DOHH2 (cell line): ENCODE measurements at regions not wholly inside any gene's neighbourhood (a gene's known extent, or its start where the extent isn't known, plus 50 kb on each side); places are given as distances from the start of the nearest gene placed in this dataset.

Source experiments
- H3F3A ChIP-seq: fragments of 200-600 bp; sonication (generic), shearing (Covaris generic); 2 replicates; pipeline ENCODE4 v1.6.0; 2016; ENCODE audit warnings: antibody characterized with exemption, mild to moderate bottlenecking; ENCODE audit not compliant: control insufficient read depth, insufficient read depth
- H3K27ac ChIP-seq: fragments of 200-600 bp; sonication (generic); 2 replicates; pipeline ENCODE4 v1.5.1; 2014; ENCODE audit warnings: low read depth, mild to moderate bottlenecking, low read length, moderate library complexity
- H3K27me3 ChIP-seq: fragments of 200-600 bp; sonication (generic); 2 replicates; pipeline ENCODE4 v1.6.1; 2014; ENCODE audit warnings: mild to moderate bottlenecking, low read length, mixed read lengths; ENCODE audit not compliant: control insufficient read depth
- H3K36me3 ChIP-seq: fragments of 200-600 bp; sonication (generic); 2 replicates; pipeline ENCODE4 v1.6.1; 2014; ENCODE audit warnings: mild to moderate bottlenecking, low read length, moderate library complexity, mixed read lengths; ENCODE audit not compliant: control insufficient read depth
- H3K4me1 ChIP-seq: fragments of 200-600 bp; sonication (generic); 2 replicates; pipeline ENCODE4 v1.6.1; 2014; ENCODE audit warnings: mild to moderate bottlenecking, low read length, mixed read lengths; ENCODE audit not compliant: control insufficient read depth
- H3K4me2 ChIP-seq: fragments of 200-600 bp; sonication (generic); 2 replicates; pipeline ENCODE4 v1.6.0; 2014; ENCODE audit warnings: mild to moderate bottlenecking, low read length, moderate library complexity
- H3K4me3 ChIP-seq: fragments of 200-600 bp; sonication (generic); 2 replicates; pipeline ENCODE4 v1.5.1; 2014; ENCODE audit warnings: mild to moderate bottlenecking, low read length, mixed read lengths
- H3K79me2 ChIP-seq: fragments of 200-600 bp; sonication (generic); 2 replicates; pipeline ENCODE4 v1.6.1; 2014; ENCODE audit warnings: mild to moderate bottlenecking, low read length, mixed read lengths; ENCODE audit not compliant: control insufficient read depth
- H3K9me2 ChIP-seq: fragments of 200-600 bp; sonication (generic); replicated peaks from 2 replicates; pipeline ENCODE4 v1.6.1; 2014; ENCODE audit warnings: mild to moderate bottlenecking, low read length, mixed read lengths; ENCODE audit not compliant: control insufficient read depth
- H3K9me3 ChIP-seq: fragments of 200-600 bp; sonication (generic); 2 replicates; pipeline ENCODE4 v1.6.1; 2014; ENCODE audit warnings: antibody characterized with exemption, low read length, mixed read lengths; ENCODE audit not compliant: control insufficient read depth, insufficient read depth
- H4K20me1 ChIP-seq: fragments of 200-600 bp; sonication (generic); 2 replicates; pipeline ENCODE4 v1.6.0; 2014; ENCODE audit warnings: low read depth, mild to moderate bottlenecking, antibody characterized with exemption, low read length, moderate library complexity; ENCODE audit not compliant: control insufficient read depth, insufficient read depth
- EZH2phosphoT487 ChIP-seq: fragments of 200-600 bp; sonication (generic); IDR thresholded peaks from 2 replicates; pipeline ENCODE4 v1.6.1; 2017; ENCODE audit warnings: borderline replicate concordance, mild to moderate bottlenecking, antibody characterized with exemption, low read length, moderate library complexity, mixed read lengths
- TF ChIP-seq, protein P1 (sequence below): fragments of 200-600 bp; sonication (generic); IDR thresholded peaks from one replicate; pipeline ENCODE4 v1.5.1; 2014; ENCODE audit warnings: antibody characterized with exemption, mild to moderate bottlenecking, low read depth, low read length; ENCODE audit not compliant: poor library complexity, severe bottlenecking

DNA sequence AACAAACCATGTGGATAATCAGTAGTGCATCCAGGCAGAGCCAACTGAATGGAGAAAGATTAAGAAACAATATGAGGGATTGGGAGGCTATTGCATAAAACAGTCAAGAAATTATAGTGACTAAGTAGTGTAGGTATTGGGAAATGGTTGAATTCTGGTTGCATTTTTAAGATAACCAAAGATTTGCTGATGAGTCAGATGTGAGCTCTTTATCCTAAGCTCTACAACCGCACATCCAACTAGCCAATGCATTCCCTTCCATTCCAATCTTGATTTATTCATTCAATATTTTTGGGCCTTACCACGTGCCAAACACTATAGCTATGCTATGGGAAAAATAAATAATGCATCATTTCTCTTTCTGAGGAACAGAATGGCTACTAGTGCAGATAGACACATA is 524.5 kb upstream of the RGMB start:
- Histone ChIP-seq H3K79me2 (no peaks in the 10 kb centered on the region), H4K20me1 (no peaks in the 10 kb centered on the region), H3K9me2 (no peaks in the 10 kb centered on the region), H3K9me3 (no peaks in the 10 kb centered on the region), H3K4me2 (no peak overlapping the region), H3K27ac (no peak overlapping the region), H3K36me3 (no peaks in the 10 kb centered on the region), H3F3A (no peaks in the 10 kb centered on the region), H3K4me3 (no peak overlapping the region), H3K4me1 (no peaks in the 10 kb centered on the region), H3K27me3 (no peaks in the 10 kb centered on the region)
- no peak for TF ChIP-seq EZH2phosphoT487
- TF ChIP-seq, protein P1, sequence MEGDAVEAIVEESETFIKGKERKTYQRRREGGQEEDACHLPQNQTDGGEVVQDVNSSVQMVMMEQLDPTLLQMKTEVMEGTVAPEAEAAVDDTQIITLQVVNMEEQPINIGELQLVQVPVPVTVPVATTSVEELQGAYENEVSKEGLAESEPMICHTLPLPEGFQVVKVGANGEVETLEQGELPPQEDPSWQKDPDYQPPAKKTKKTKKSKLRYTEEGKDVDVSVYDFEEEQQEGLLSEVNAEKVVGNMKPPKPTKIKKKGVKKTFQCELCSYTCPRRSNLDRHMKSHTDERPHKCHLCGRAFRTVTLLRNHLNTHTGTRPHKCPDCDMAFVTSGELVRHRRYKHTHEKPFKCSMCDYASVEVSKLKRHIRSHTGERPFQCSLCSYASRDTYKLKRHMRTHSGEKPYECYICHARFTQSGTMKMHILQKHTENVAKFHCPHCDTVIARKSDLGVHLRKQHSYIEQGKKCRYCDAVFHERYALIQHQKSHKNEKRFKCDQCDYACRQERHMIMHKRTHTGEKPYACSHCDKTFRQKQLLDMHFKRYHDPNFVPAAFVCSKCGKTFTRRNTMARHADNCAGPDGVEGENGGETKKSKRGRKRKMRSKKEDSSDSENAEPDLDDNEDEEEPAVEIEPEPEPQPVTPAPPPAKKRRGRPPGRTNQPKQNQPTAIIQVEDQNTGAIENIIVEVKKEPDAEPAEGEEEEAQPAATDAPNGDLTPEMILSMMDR: no peak

DNA sequence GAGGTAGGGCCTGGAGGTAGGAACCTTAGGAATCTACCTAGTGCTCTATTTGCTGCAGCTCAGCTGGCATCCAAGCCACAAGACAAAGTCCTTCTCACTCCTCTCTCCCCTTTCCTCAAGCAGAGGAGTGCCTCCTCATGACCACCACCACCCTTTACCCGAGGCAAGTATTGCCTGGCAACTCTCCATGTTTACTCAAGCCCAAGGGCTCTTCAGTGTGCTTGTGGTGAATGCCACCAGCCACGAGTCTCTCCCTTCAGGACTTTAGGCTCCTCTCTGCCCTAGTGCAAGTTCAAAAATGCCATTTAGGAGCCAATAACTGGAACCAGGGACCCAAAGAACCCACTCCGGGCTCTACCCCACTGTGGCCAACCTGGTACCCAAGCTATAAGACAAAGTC is 514.5 kb upstream of the RGMB start:
- TF ChIP-seq EZH2phosphoT487: no peak
- TF ChIP-seq, protein P1: no peak
- H3K27me3 ChIP-seq: no peaks in the 10 kb centered on the region
- H3K36me3 ChIP-seq: no peaks in the 10 kb centered on the region
- H3K4me1 ChIP-seq: no peaks in the 10 kb centered on the region
- no peaks in the 10 kb centered on the region for H4K20me1 ChIP-seq
- H3K9me2 ChIP-seq: no peaks in the 10 kb centered on the region
- H3F3A ChIP-seq: no peaks in the 10 kb centered on the region
- H3K4me2 ChIP-seq: no peak overlapping the region
- no peaks in the 10 kb centered on the region for H3K79me2 ChIP-seq
- no peak overlapping the region for H3K27ac ChIP-seq
- H3K9me3 ChIP-seq: no peaks in the 10 kb centered on the region
- H3K4me3 ChIP-seq: no peak overlapping the region

DNA sequence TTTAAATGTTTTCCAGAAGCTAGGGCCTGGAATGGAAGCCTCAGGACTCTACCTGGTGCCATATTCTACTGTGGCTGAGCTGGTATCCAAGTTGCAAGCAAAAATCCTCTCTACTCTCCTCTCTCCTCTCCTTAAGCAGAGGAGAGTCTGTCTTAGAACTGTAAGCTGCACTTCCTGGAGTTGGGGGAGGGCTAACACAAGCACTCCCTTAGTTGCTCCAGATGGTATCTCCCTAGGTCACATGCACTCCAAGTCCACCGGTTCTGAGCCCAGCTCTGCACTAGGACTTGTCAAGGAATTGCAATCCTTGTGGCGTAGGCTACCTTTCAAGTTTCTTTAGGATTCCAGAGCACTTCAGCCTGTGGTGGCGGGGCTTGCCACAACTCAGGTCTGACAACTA is 513.9 kb upstream of the RGMB start:
- no peak overlapping the region for H3K4me2 ChIP-seq
- H3K9me2 ChIP-seq: no peaks in the 10 kb centered on the region
- no peaks in the 10 kb centered on the region for H3K9me3 ChIP-seq
- no peaks in the 10 kb centered on the region for H3F3A ChIP-seq
- no peaks in the 10 kb centered on the region for H3K27me3 ChIP-seq
- H3K36me3 ChIP-seq: no peaks in the 10 kb centered on the region
- no peaks in the 10 kb centered on the region for H4K20me1 ChIP-seq
- no peak overlapping the region for H3K4me3 ChIP-seq
- TF ChIP-seq EZH2phosphoT487: no peak
- TF ChIP-seq, protein P1: no peak
- H3K4me1 ChIP-seq: no peaks in the 10 kb centered on the region
- H3K27ac ChIP-seq: no peak overlapping the region
- no peaks in the 10 kb centered on the region for H3K79me2 ChIP-seq

DNA sequence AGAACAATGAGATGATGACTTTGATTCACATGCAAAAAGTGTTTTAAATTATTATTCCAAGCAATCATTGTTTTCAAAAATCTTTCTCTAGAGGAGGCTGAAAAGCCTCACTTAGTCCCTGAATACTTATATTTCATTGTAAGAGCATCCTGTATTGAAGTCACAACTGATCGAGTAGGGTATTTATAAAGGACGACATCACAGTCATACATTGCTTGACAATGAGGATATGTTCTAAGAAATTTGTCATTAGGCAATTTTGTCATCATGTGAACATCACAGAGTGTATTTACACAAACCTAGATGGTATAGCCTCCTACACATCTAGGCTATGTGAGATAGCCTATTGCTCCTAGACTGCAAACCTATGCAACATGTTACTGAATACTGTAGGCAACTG is 510.4 kb upstream of the RGMB start:
- no peak overlapping the region for H3K4me3 ChIP-seq
- H3K27ac ChIP-seq: no peak overlapping the region
- H3K4me1 ChIP-seq: no peaks in the 10 kb centered on the region
- TF ChIP-seq, protein P1: no peak
- TF ChIP-seq EZH2phosphoT487: no peak
- no peaks in the 10 kb centered on the region for H3K27me3 ChIP-seq
- no peaks in the 10 kb centered on the region for H3K9me2 ChIP-seq
- H3K36me3 ChIP-seq: no peaks in the 10 kb centered on the region
- H3K9me3 ChIP-seq: no peaks in the 10 kb centered on the region
- no peaks in the 10 kb centered on the region for H4K20me1 ChIP-seq
- no peaks in the 10 kb centered on the region for H3F3A ChIP-seq
- H3K79me2 ChIP-seq: no peaks in the 10 kb centered on the region
- H3K4me2 ChIP-seq: no peak overlapping the region
